Parathyroid adenoma (tissue), 2 donors: ENCODE measurements at regions not wholly inside any gene's neighbourhood (a gene's known extent, or its start where the extent isn't known, plus 50 kb on each side); places are given as distances from the start of the nearest gene placed in this dataset.

Experiments used
- H2AFZ ChIP-seq: fragments of 300-600 bp; sonication (generic); one replicate; pipeline ENCODE4 v1.7.0; 2017; ENCODE audit warnings: antibody characterized with exemption, mild to moderate bottlenecking
- H3K27ac ChIP-seq: fragments of 300-600 bp; sonication (generic); one replicate; pipeline ENCODE4 v1.7.0; 2017
- H3K27me3 ChIP-seq: fragments of 300-600 bp; sonication (generic); one replicate; pipeline ENCODE4 v1.7.0; 2017; ENCODE audit warnings: low read length; ENCODE audit not compliant: control insufficient read depth, insufficient read depth
- H3K36me3 ChIP-seq: fragments of 300-600 bp; sonication (generic); one replicate; pipeline ENCODE4 v1.7.0; 2017; ENCODE audit warnings: low read length; ENCODE audit not compliant: control insufficient read depth, insufficient read depth
- H3K4me1 ChIP-seq: fragments of 300-600 bp; sonication (generic); one replicate; pipeline ENCODE4 v1.7.0; 2017; ENCODE audit warnings: control low read depth
- H3K4me2 ChIP-seq: fragments of 300-600 bp; sonication (generic); one replicate; pipeline ENCODE4 v1.7.0; 2017; ENCODE audit warnings: low read length
- H3K4me3 ChIP-seq: fragments of 300-600 bp; sonication (generic); one replicate; pipeline ENCODE4 v1.7.0; 2017; ENCODE audit warnings: low read depth, low read length
- H3K79me2 ChIP-seq: fragments of 300-600 bp; sonication (generic); one replicate; pipeline ENCODE4 v1.7.0; 2017; ENCODE audit warnings: control low read depth
- H3K9ac ChIP-seq: fragments of 300-600 bp; sonication (generic); one replicate; pipeline ENCODE4 v1.7.0; 2017; ENCODE audit warnings: mild to moderate bottlenecking
- H3K9me3 ChIP-seq: fragments of 300-600 bp; sonication (generic); one replicate; pipeline ENCODE4 v1.7.0; 2017; ENCODE audit warnings: low read length; ENCODE audit not compliant: control insufficient read depth
- TF ChIP-seq, protein P1 (sequence below): fragments of 300-600 bp; sonication (generic); IDR thresholded peaks from one replicate; pipeline ENCODE4 v1.7.0; 2017; ENCODE audit warnings: antibody characterized with exemption, mild to moderate bottlenecking
- donor health status: primary hyperparathyroidism.

DNA sequence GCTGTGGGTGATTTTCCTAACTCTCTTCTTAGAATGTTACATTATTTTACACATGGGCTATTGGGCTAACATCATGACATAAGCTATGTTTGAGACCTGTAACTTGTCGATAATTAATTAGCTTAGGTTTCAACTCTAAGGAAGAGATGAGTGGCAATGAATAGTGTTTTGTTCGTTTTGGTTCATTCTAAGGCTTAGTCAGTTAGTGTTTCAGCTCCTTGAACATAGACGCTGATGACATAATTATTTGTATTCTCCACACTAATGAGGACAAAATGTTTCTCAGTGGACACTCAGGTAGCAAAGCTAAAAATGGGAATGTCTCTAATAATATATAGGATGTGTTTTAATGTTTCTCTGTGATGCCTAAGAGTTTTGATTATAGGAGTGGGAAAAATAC lies 401.9 kb downstream of the GATA3 start:
- no peaks in the 10 kb centered on the region for H3K36me3 ChIP-seq
- TF ChIP-seq, protein P1, sequence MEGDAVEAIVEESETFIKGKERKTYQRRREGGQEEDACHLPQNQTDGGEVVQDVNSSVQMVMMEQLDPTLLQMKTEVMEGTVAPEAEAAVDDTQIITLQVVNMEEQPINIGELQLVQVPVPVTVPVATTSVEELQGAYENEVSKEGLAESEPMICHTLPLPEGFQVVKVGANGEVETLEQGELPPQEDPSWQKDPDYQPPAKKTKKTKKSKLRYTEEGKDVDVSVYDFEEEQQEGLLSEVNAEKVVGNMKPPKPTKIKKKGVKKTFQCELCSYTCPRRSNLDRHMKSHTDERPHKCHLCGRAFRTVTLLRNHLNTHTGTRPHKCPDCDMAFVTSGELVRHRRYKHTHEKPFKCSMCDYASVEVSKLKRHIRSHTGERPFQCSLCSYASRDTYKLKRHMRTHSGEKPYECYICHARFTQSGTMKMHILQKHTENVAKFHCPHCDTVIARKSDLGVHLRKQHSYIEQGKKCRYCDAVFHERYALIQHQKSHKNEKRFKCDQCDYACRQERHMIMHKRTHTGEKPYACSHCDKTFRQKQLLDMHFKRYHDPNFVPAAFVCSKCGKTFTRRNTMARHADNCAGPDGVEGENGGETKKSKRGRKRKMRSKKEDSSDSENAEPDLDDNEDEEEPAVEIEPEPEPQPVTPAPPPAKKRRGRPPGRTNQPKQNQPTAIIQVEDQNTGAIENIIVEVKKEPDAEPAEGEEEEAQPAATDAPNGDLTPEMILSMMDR = no peak
- no peak overlapping the region for H3K27ac ChIP-seq
- no peak overlapping the region for H3K4me3 ChIP-seq
- no peak overlapping the region for H2AFZ ChIP-seq
- no peak overlapping the region for H3K9ac ChIP-seq
- no peaks in the 10 kb centered on the region for H3K27me3 ChIP-seq
- no peak overlapping the region for H3K4me2 ChIP-seq
- no peaks in the 10 kb centered on the region for H3K4me1 ChIP-seq
- no peaks in the 10 kb centered on the region for H3K9me3 ChIP-seq
- H3K79me2 ChIP-seq = no peaks in the 10 kb centered on the region

DNA sequence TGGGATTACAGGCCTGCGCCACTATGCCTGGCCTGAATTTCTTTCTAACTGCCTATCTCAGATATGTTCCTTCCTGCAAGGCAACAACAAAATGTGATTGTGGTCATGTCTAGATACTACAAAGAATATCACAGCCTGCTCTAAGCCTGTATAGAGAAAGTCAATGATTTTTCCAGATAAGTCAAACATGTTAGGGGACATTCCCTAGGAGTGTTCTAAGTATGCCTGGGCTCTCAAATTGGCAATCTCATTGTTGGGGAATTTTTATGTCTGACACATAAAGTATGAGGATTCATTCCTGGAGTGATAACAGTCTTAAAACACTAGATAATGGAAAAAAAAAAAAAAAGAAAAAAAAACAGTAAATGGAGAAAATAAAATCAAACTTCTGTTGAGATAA lies 406.1 kb downstream of the GATA3 start:
- H3K36me3 ChIP-seq = no peaks in the 10 kb centered on the region
- no peaks in the 10 kb centered on the region for H3K4me1 ChIP-seq
- no peak overlapping the region for H2AFZ ChIP-seq
- H3K4me3 ChIP-seq = no peak overlapping the region
- H3K9me3 ChIP-seq = no peaks in the 10 kb centered on the region
- H3K4me2 ChIP-seq = no peak overlapping the region
- H3K27ac ChIP-seq = no peak overlapping the region
- H3K9ac ChIP-seq = no peak overlapping the region
- TF ChIP-seq, protein P1 = no peak
- no peaks in the 10 kb centered on the region for H3K27me3 ChIP-seq
- no peaks in the 10 kb centered on the region for H3K79me2 ChIP-seq

DNA sequence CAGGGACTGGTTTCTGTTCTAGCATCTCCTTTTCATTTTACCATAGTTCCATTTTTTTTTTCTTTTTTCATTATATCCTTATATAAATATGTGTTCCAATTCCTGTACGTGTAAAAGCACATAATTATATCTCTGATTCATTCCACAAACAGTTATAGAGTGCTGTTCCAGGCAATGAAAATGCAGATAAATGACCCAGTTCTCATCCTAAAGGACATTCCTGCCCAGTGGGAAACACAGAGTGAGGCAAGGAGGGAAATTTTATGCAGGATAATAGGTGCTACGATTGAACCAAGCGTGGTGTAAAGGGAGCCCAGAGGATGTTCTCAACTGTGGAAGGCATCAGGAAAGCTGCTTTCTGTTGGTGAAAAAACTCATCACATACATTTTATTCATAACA lies 408.1 kb downstream of the GATA3 start:
- Histone ChIP-seq H3K9ac (no peak overlapping the region), H3K27me3 (no peaks in the 10 kb centered on the region), H3K36me3 (no peaks in the 10 kb centered on the region), H2AFZ (no peak overlapping the region), H3K4me2 (no peak overlapping the region), H3K4me3 (no peak overlapping the region), H3K9me3 (no peaks in the 10 kb centered on the region), H3K27ac (no peak overlapping the region), H3K79me2 (no peaks in the 10 kb centered on the region), H3K4me1 (no peaks in the 10 kb centered on the region)
- TF ChIP-seq, protein P1 = no peak

DNA sequence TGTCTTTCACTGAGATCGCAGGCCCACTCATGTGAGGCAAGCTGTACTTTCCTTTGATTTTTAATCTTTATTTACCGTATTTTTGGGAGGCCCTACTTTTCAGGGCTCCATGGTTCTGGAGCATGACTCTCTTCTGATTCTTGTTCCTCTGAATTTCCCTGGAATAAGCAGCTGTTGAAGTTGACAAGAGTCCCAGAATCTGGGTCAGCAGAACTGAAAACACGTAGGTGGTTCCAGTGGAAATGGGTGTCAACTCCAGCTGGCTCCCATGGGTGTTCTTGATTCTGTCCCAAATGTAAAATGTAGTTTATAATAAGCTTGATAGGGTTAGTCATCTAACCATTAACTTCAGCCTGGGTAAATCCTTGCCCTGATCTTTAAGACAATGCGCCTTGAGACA lies 409.4 kb downstream of the GATA3 start:
- H3K9ac ChIP-seq = no peak overlapping the region
- H2AFZ ChIP-seq = no peak overlapping the region
- no peaks in the 10 kb centered on the region for H3K9me3 ChIP-seq
- no peaks in the 10 kb centered on the region for H3K4me1 ChIP-seq
- H3K36me3 ChIP-seq = no peaks in the 10 kb centered on the region
- no peak overlapping the region for H3K27ac ChIP-seq
- H3K79me2 ChIP-seq = no peaks in the 10 kb centered on the region
- H3K27me3 ChIP-seq = no peaks in the 10 kb centered on the region
- no peak overlapping the region for H3K4me2 ChIP-seq
- TF ChIP-seq, protein P1 = no peak
- H3K4me3 ChIP-seq = no peak overlapping the region

DNA sequence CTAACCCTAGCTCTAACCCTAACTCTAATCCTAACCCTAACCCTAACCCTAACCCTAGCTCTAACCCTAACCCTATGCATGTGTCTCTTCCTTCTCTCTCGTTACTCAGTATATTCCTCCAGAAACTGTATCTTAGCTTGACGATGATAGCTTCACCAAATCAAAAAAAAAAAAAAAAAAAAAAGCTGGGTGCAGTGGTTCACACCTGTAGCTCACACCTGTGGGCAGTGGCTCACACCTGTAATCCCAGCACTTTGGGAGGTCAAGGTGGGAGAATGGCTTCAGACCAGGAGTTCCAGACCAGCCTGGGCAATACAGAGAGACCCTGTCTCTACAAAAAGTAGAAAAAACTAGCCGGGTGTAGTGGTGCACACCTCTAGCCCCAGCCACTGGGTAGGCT lies 414.0 kb downstream of the GATA3 start:
- H3K27ac ChIP-seq = no peak overlapping the region
- H3K9ac ChIP-seq = no peak overlapping the region
- H3K4me1 ChIP-seq = no peaks in the 10 kb centered on the region
- no peaks in the 10 kb centered on the region for H3K27me3 ChIP-seq
- no peak overlapping the region for H3K4me2 ChIP-seq
- H3K79me2 ChIP-seq = no peaks in the 10 kb centered on the region
- H3K9me3 ChIP-seq = no peaks in the 10 kb centered on the region
- TF ChIP-seq, protein P1 = no peak
- no peak overlapping the region for H2AFZ ChIP-seq
- H3K4me3 ChIP-seq = no peak overlapping the region
- H3K36me3 ChIP-seq = no peaks in the 10 kb centered on the region
